ENCODE measurements at regions not wholly inside any gene's neighbourhood (a gene's known extent, or its start where the extent isn't known, plus 50 kb on each side); places are given as distances from the start of the nearest gene placed in this dataset.

GRCh38 chr2:172374318-172375240, 52.8 kb upstream of the ITGA6 start:
- no peak for TF ChIP-seq REST (IDR thresholded peaks at IDR 0.05)
- TF ChIP-seq JUN (IDR thresholded peaks at IDR 0.05) = no peak
- TF ChIP-seq CTCF (IDR thresholded peaks at IDR 0.05) = no peak
- TF ChIP-seq SMC3 (IDR thresholded peaks at IDR 0.05) = no peak
- no peak for TF ChIP-seq NR3C1 (IDR thresholded peaks at IDR 0.05)
- no peak for TF ChIP-seq NFE2L2 (conservative IDR thresholded peaks at IDR 0.05; ENCODE audit: low read length)
- no peak for TF ChIP-seq POLR2A (IDR thresholded peaks at IDR 0.05; ENCODE audit: low read length)
- no peak for TF ChIP-seq TP53 (CRISPR knock-in tag; IDR thresholded peaks at IDR 0.05)
- TF ChIP-seq EP300 (IDR thresholded peaks at IDR 0.05) = no peak

Data from A549 (cell line).